K562 (cell line): ENCODE measurements at regions not wholly inside any gene's neighbourhood (a gene's known extent, or its start where the extent isn't known, plus 50 kb on each side); places are given as distances from the start of the nearest gene placed in this dataset.
A peak's percentile ranks its signal among the peaks of the same experiment; 100 is the strongest.

Experiments
- CCNT2 ChIP-seq: IDR thresholded peaks from 2 replicates; pipeline ENCODE4 v1.6.1; 2011; ENCODE audit warnings: borderline replicate concordance, low read depth, mild to moderate bottlenecking, moderate library complexity, mixed read lengths, low read length; ENCODE audit not compliant: insufficient read length; ENCODE audit errors: extremely low read depth
- CREM ChIP-seq: IDR thresholded peaks from 2 replicates; pipeline ENCODE4 v1.6.1; 2014; ENCODE audit warnings: antibody characterized with exemption, low read depth
- DPF2 ChIP-seq: fragments of 450-650 bp; IDR thresholded peaks from 2 replicates; pipeline ENCODE4 v1.6.1; 2016
- ESRRB ChIP-seq: fragments of 250-450 bp; sonication (Bioruptor Pico); IDR thresholded peaks from 2 replicates; pipeline ENCODE4 v1.5.0; 2020; ENCODE audit warnings: mild to moderate bottlenecking, moderate library complexity, borderline replicate concordance
- HDAC1 ChIP-seq, 2 experiments: fragments of 450-650 bp; IDR thresholded peaks; 2 replicates each; pipeline ENCODE4 v1.6.1; 2016 to 2017; ENCODE audit warnings: inconsistent platforms in 1 of 2, mild to moderate bottlenecking in 1 of 2, moderate library complexity in 1 of 2
- KLF6 ChIP-seq: fragments of 250-450 bp; sonication (Bioruptor Pico); IDR thresholded peaks from 2 replicates; pipeline ENCODE4 v1.4.0; 2020; ENCODE audit warnings: mild to moderate bottlenecking, moderate library complexity, borderline replicate concordance
- NCOA1 ChIP-seq: fragments of 450-650 bp; IDR thresholded peaks from 2 replicates; pipeline ENCODE4 v1.6.1; 2016; ENCODE audit warnings: low read depth
- NR2C2 ChIP-seq, 2 experiments: fragments of 200-800 bp in 1 of 2; sonication (Bioruptor generic) in 1 of 2; sonication (generic) in 1 of 2; formaldehyde crosslinking in 1 of 2; IDR thresholded peaks; 2 replicates each; pipeline versions ENCODE4 v1.6.1 to v1.8.0; 2016 to 2022; ENCODE audit warnings: mild to moderate bottlenecking in 1 of 2, missing compliant biosample characterization in 1 of 2, missing genetic modification characterization in 1 of 2, missing genetic modification reagents in 1 of 2
- SREBF1 ChIP-seq: fragments of 150-350 bp; IDR thresholded peaks from 2 replicates; pipeline ENCODE4 v1.6.1; 2014; ENCODE audit warnings: antibody characterized with exemption, low read depth, low read length, borderline replicate concordance
- TF ChIP-seq, protein P1 (sequence below), 3 experiments: fragments of 200-800 bp in 1 of 3; fragments of 250-450 bp in 1 of 3; fragments of 450-650 bp in 1 of 3; sonication (Bioruptor Pico) in 1 of 3; sonication (Bioruptor generic) in 1 of 3; formaldehyde crosslinking in 1 of 3; IDR thresholded peaks; 2 replicates each; pipeline versions ENCODE4 v1.6.1 to v1.8.0; 2016 to 2022; ENCODE audit warnings: mild to moderate bottlenecking in 2 of 3, missing genetic modification characterization in 2 of 3, missing compliant biosample characterization in 1 of 3, moderate library complexity in 1 of 3
- TF ChIP-seq, protein P2 (sequence below): fragments of 450-650 bp; IDR thresholded peaks from 2 replicates; pipeline ENCODE4 v1.6.1; 2016
- TF ChIP-seq, protein P3 (sequence below), 2 experiments: fragments of 450-650 bp; conservative IDR thresholded peaks; 2 replicates each; pipeline ENCODE4 v1.6.1; 2017; ENCODE audit warnings: mild to moderate bottlenecking in 2 of 2, moderate library complexity in 2 of 2
- TF ChIP-seq, protein P4 (sequence below), 2 experiments: IDR thresholded peaks; 2 replicates each; pipeline ENCODE4 v1.6.1; 2012; ENCODE audit warnings: improper control_type of control experiment in 2 of 2, low read depth in 2 of 2, low read length in 2 of 2, borderline replicate concordance in 1 of 2
- TF ChIP-seq, protein P5 (sequence below): fragments of 450-650 bp; formaldehyde crosslinking; IDR thresholded peaks from 2 replicates; pipeline ENCODE4 v1.4.0; 2020; ENCODE audit warnings: mild to moderate bottlenecking

DNA sequence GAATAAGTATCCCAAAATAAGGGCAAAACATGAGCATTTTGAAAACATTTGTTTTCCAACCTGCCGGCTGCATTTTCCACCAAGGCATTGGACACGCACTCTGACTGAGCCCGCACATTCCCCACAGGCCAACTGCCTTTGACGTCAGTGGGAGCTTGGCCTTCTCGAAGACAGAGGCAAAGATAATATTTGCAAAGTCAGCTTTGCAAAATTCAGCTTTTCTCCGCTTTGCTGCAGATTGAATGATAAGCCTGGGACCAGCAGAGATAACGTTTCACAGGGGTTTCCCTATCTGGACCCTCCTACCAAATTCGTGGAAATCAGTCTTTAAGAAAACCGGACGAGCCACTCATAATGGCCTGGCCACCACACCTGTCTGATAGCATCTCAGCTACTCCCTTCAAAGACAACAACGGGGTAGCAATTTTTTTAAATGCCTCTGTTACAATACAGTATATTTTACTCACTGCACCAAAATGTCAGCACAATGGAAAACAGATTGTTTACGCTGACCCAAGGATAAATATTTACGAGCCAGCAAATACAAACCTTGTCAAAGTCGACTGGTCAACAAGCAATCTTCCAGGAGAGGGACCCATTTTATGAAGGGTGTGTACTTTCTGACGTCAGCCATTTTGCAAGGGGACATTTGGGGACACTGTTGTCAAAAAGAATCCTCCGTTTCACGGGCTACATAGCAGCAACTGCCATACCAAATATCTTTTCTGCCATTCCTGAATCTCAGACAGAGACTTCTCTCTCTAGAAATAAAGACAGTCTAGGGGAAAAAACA is 100.5 kb downstream of the TFAP2A start (continued):
- TF ChIP-seq, protein P1, sequence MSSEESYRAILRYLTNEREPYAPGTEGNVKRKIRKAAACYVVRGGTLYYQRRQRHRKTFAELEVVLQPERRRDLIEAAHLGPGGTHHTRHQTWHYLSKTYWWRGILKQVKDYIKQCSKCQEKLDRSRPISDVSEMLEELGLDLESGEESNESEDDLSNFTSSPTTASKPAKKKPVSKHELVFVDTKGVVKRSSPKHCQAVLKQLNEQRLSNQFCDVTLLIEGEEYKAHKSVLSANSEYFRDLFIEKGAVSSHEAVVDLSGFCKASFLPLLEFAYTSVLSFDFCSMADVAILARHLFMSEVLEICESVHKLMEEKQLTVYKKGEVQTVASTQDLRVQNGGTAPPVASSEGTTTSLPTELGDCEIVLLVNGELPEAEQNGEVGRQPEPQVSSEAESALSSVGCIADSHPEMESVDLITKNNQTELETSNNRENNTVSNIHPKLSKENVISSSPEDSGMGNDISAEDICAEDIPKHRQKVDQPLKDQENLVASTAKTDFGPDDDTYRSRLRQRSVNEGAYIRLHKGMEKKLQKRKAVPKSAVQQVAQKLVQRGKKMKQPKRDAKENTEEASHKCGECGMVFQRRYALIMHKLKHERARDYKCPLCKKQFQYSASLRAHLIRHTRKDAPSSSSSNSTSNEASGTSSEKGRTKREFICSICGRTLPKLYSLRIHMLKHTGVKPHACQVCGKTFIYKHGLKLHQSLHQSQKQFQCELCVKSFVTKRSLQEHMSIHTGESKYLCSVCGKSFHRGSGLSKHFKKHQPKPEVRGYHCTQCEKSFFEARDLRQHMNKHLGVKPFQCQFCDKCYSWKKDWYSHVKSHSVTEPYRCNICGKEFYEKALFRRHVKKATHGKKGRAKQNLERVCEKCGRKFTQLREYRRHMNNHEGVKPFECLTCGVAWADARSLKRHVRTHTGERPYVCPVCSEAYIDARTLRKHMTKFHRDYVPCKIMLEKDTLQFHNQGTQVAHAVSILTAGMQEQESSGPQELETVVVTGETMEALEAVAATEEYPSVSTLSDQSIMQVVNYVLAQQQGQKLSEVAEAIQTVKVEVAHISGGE (CRISPR knock-in tag; IDR thresholded peaks at IDR 0.05): 0 out of 6 replicates have a peak, but pooled peaks of 1 of the 3 experiments have one; percentile 25
- TF ChIP-seq DPF2 (peak; percentile 90; the same call in 1 of the 2 replicates), HDAC1 (IDR thresholded peaks at IDR 0.05) (peak in 1 of 2 experiments; percentile 66; a peak in 2 of 4 replicates), NCOA1 (peak; percentile 17; the same call in 1 of the 2 replicates), SREBF1 (no peak), ESRRB (no peak), CCNT2 (peak; percentile 77), KLF6 (no peak), NR2C2 (CRISPR knock-in tag; IDR thresholded peaks at IDR 0.05) (no peak), NR2C2 (tag; IDR thresholded peaks at IDR 0.05) (peak; percentile 62), CREM (peak; percentile 91)
- TF ChIP-seq, protein P2, sequence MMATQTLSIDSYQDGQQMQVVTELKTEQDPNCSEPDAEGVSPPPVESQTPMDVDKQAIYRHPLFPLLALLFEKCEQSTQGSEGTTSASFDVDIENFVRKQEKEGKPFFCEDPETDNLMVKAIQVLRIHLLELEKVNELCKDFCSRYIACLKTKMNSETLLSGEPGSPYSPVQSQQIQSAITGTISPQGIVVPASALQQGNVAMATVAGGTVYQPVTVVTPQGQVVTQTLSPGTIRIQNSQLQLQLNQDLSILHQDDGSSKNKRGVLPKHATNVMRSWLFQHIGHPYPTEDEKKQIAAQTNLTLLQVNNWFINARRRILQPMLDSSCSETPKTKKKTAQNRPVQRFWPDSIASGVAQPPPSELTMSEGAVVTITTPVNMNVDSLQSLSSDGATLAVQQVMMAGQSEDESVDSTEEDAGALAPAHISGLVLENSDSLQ: peak; percentile 28; the same call in 1 of the 2 replicates
- TF ChIP-seq, protein P3, sequence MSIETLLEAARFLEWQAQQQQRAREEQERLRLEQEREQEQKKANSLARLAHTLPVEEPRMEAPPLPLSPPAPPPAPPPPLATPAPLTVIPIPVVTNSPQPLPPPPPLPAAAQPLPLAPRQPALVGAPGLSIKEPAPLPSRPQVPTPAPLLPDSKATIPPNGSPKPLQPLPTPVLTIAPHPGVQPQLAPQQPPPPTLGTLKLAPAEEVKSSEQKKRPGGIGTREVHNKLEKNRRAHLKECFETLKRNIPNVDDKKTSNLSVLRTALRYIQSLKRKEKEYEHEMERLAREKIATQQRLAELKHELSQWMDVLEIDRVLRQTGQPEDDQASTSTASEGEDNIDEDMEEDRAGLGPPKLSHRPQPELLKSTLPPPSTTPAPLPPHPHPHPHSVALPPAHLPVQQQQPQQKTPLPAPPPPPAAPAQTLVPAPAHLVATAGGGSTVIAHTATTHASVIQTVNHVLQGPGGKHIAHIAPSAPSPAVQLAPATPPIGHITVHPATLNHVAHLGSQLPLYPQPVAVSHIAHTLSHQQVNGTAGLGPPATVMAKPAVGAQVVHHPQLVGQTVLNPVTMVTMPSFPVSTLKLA (conservative IDR thresholded peaks at IDR 0.05): peak in 1 of 2 experiments; percentile 45; a peak in 1 of 4 replicates
- TF ChIP-seq, protein P4, sequence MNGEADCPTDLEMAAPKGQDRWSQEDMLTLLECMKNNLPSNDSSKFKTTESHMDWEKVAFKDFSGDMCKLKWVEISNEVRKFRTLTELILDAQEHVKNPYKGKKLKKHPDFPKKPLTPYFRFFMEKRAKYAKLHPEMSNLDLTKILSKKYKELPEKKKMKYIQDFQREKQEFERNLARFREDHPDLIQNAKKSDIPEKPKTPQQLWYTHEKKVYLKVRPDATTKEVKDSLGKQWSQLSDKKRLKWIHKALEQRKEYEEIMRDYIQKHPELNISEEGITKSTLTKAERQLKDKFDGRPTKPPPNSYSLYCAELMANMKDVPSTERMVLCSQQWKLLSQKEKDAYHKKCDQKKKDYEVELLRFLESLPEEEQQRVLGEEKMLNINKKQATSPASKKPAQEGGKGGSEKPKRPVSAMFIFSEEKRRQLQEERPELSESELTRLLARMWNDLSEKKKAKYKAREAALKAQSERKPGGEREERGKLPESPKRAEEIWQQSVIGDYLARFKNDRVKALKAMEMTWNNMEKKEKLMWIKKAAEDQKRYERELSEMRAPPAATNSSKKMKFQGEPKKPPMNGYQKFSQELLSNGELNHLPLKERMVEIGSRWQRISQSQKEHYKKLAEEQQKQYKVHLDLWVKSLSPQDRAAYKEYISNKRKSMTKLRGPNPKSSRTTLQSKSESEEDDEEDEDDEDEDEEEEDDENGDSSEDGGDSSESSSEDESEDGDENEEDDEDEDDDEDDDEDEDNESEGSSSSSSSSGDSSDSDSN (IDR thresholded peaks at IDR 0.05; ENCODE audit: borderline replicate concordance in 1 of 2, low read depth in 2 of 2, low read length in 2 of 2): 0 out of 4 replicates have a peak, but pooled peaks of 1 of the 2 experiments have one; percentile 22
- TF ChIP-seq, protein P5, sequence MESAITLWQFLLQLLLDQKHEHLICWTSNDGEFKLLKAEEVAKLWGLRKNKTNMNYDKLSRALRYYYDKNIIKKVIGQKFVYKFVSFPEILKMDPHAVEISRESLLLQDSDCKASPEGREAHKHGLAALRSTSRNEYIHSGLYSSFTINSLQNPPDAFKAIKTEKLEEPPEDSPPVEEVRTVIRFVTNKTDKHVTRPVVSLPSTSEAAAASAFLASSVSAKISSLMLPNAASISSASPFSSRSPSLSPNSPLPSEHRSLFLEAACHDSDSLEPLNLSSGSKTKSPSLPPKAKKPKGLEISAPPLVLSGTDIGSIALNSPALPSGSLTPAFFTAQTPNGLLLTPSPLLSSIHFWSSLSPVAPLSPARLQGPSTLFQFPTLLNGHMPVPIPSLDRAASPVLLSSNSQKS (CRISPR knock-in tag): no peak
